SK-N-SH treated with all-trans-retinoic acid at 6 μM for 48 hours (cell line): ENCODE measurements at regions not wholly inside any gene's neighbourhood (a gene's known extent, or its start where the extent isn't known, plus 50 kb on each side); places are given as distances from the start of the nearest gene placed in this dataset.

ENCODE experiments used
- ATAC-seq: fragments of 200-7000 bp; cut with Tn5 transposase; 3 replicates; pipeline ENCODE4 v1.9.1; 2020; ENCODE audit warnings: mild to moderate bottlenecking, moderate library complexity
- ARNTL ChIP-seq: fragments of 450-650 bp; formaldehyde crosslinking; IDR thresholded peaks from 2 replicates; pipeline ENCODE4 v1.5.0; 2020; ENCODE audit warnings: low read depth, mild to moderate bottlenecking, moderate library complexity, borderline replicate concordance
- CSDC2 ChIP-seq: fragments of 250-450 bp; sonication (Bioruptor Pico); IDR thresholded peaks from 2 replicates; pipeline ENCODE4 v1.5.0; 2020; ENCODE audit warnings: mild to moderate bottlenecking, moderate library complexity
- ESRRG ChIP-seq: fragments of 250-450 bp; sonication (Bioruptor Pico); IDR thresholded peaks from 2 replicates; pipeline ENCODE4 v1.6.1; 2021; ENCODE audit warnings: mild to moderate bottlenecking
- GLIS3 ChIP-seq: fragments of 250-450 bp; sonication (Bioruptor Pico); IDR thresholded peaks from 2 replicates; pipeline ENCODE4 v1.5.0; 2020; ENCODE audit warnings: mild to moderate bottlenecking, moderate library complexity
- ISL1 ChIP-seq: fragments of 250-450 bp; sonication (Bioruptor Pico); IDR thresholded peaks from 2 replicates; pipeline ENCODE4 v2.1.2; 2022; ENCODE audit warnings: mild to moderate bottlenecking, moderate library complexity
- OSR1 ChIP-seq: fragments of 250-450 bp; sonication (Bioruptor Pico); IDR thresholded peaks from 2 replicates; pipeline ENCODE4 v1.8.0; 2022; ENCODE audit warnings: moderate library complexity, mild to moderate bottlenecking, inconsistent platforms
- RARB ChIP-seq: fragments of 250-450 bp; sonication (Bioruptor Pico); IDR thresholded peaks from 2 replicates; pipeline ENCODE4 v1.8.0; 2021; ENCODE audit warnings: mild to moderate bottlenecking, moderate library complexity
- TCF4 ChIP-seq: fragments of 250-450 bp; sonication (Bioruptor Pico); IDR thresholded peaks from 2 replicates; pipeline ENCODE4 v1.8.0; 2021; ENCODE audit warnings: mild to moderate bottlenecking, moderate library complexity, borderline replicate concordance
- TOX ChIP-seq: fragments of 250-450 bp; sonication (Bioruptor Pico); IDR thresholded peaks from 2 replicates; pipeline ENCODE4 v1.8.0; 2021; ENCODE audit warnings: mild to moderate bottlenecking, moderate library complexity, borderline replicate concordance
- TSHZ2 ChIP-seq: fragments of 250-450 bp; sonication (Bioruptor Pico); IDR thresholded peaks from 2 replicates; pipeline ENCODE4 v1.5.0; 2020; ENCODE audit warnings: mild to moderate bottlenecking, moderate library complexity
- ZC3H10 ChIP-seq: fragments of 250-450 bp; sonication (Bioruptor Pico); IDR thresholded peaks from 2 replicates; pipeline ENCODE4 v1.5.1; 2021; ENCODE audit warnings: mild to moderate bottlenecking, moderate library complexity
- ZFP3 ChIP-seq: fragments of 250-450 bp; sonication (Bioruptor Pico); IDR thresholded peaks from 2 replicates; pipeline ENCODE4 v1.5.0; 2020; ENCODE audit warnings: mild to moderate bottlenecking, moderate library complexity
- ZFP30 ChIP-seq: fragments of 450-650 bp; formaldehyde crosslinking; IDR thresholded peaks from 2 replicates; pipeline ENCODE4 v1.5.0; 2022; ENCODE audit warnings: mild to moderate bottlenecking, moderate library complexity
- ZNF565 ChIP-seq: fragments of 450-650 bp; formaldehyde crosslinking; conservative IDR thresholded peaks from 2 replicates; pipeline ENCODE4 v1.5.0; 2020; ENCODE audit warnings: low read depth, mild to moderate bottlenecking, moderate library complexity
- ZNF8 ChIP-seq: fragments of 450-650 bp; formaldehyde crosslinking; IDR thresholded peaks from 2 replicates; pipeline ENCODE4 v1.5.0; 2020; ENCODE audit warnings: mild to moderate bottlenecking, moderate library complexity
- TF ChIP-seq, protein P1 (sequence below): fragments of 250-450 bp; sonication (Bioruptor Pico); IDR thresholded peaks from 2 replicates; pipeline ENCODE4 v1.8.0; 2021; ENCODE audit warnings: low read depth, mild to moderate bottlenecking, moderate library complexity, borderline replicate concordance
- TF ChIP-seq, protein P2 (sequence below): fragments of 250-450 bp; sonication (Bioruptor Pico); IDR thresholded peaks from 2 replicates; pipeline ENCODE4 v1.5.1; 2020; ENCODE audit warnings: low read depth, mild to moderate bottlenecking, moderate library complexity
- TF ChIP-seq, protein P3 (sequence below): fragments of 250-450 bp; sonication (Bioruptor Pico); IDR thresholded peaks from 2 replicates; pipeline ENCODE4 v1.8.0; 2020; ENCODE audit warnings: mild to moderate bottlenecking, moderate library complexity, borderline replicate concordance

GRCh38 chr11:70541699-70542098, 143.4 kb downstream of the CTTN start:
- no peak for ATAC-seq
- TF ChIP-seq, protein P1, sequence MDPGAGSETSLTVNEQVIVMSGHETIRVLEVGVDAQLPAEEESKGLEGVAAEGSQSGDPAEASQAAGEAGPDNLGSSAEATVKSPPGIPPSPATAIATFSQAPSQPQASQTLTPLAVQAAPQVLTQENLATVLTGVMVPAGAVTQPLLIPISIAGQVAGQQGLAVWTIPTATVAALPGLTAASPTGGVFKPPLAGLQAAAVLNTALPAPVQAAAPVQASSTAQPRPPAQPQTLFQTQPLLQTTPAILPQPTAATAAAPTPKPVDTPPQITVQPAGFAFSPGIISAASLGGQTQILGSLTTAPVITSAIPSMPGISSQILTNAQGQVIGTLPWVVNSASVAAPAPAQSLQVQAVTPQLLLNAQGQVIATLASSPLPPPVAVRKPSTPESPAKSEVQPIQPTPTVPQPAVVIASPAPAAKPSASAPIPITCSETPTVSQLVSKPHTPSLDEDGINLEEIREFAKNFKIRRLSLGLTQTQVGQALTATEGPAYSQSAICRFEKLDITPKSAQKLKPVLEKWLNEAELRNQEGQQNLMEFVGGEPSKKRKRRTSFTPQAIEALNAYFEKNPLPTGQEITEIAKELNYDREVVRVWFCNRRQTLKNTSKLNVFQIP, result no peak
- TF ChIP-seq GLIS3 (CRISPR knock-in tag), result no peak
- peak; percentile 88 for TF ChIP-seq ZNF565 (CRISPR knock-in tag)

- TF ChIP-seq TSHZ2 (CRISPR knock-in tag), result no peak
- no peak for ATAC-seq
Measured at GRCh38 chr11:70542406-70542805, 144.1 kb downstream of the CTTN start.

DNA sequence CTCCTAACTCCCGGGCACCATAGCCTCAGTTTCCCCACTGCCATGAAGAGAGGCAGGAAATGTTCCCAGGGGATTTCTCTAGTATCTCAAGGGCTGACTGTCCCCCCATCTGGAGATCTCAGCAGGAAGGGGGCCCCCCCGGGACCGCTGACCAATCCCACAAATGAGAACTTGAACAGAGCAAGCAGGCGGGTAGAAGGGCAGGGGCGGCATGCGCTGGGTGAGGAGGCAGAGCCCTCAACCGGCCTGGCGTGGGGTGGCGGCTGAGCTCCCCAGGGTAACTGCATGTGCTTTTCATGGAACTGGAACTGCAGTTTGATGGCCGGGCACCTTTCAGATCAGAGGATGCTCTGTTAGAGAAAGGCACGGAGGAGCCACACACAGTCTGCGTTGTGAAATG, 144.5 kb downstream of the CTTN start:
- TF ChIP-seq ESRRG (CRISPR knock-in tag), result no peak
- TF ChIP-seq ZNF8 (CRISPR knock-in tag), result no peak
- TF ChIP-seq GLIS3 (CRISPR knock-in tag), result no peak
- TF ChIP-seq TCF4, result no peak
- TF ChIP-seq ARNTL (CRISPR knock-in tag), result no peak

DNA sequence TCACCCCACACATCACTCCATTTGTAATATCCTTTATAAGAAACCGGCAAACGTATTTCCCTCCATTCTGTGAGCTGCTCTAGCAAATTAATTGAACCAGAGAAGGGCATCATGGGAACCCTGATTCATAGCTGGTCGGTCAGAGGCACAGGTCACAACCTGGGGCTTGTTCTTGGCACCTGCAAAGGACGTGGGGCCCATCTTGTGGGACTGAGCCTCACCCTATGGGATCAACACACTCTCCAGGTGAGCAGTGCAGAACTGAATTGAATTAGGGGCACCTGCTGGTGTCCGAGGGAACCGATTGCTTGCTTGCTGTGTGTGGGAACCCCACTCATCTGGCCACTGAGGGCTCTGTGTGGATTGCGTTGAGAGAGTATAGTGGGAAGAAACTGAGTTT, 145.3 kb downstream of the CTTN start:
- TF ChIP-seq ZNF565 (CRISPR knock-in tag) (no peak), ZC3H10 (no peak), RARB (no peak), ISL1 (no peak), TOX (CRISPR knock-in tag) (no peak), ZFP30 (CRISPR knock-in tag) (no peak), ZNF8 (CRISPR knock-in tag) (no peak), ESRRG (CRISPR knock-in tag) (no peak), OSR1 (CRISPR knock-in tag) (no peak), TSHZ2 (CRISPR knock-in tag) (no peak), ARNTL (CRISPR knock-in tag) (no peak), CSDC2 (CRISPR knock-in tag) (no peak), ZFP3 (CRISPR knock-in tag) (no peak)
- TF ChIP-seq, protein P2, sequence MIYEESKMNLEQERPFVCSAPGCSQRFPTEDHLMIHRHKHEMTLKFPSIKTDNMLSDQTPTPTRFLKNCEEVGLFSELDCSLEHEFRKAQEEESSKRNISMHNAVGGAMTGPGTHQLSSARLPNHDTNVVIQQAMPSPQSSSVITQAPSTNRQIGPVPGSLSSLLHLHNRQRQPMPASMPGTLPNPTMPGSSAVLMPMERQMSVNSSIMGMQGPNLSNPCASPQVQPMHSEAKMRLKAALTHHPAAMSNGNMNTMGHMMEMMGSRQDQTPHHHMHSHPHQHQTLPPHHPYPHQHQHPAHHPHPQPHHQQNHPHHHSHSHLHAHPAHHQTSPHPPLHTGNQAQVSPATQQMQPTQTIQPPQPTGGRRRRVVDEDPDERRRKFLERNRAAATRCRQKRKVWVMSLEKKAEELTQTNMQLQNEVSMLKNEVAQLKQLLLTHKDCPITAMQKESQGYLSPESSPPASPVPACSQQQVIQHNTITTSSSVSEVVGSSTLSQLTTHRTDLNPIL (CRISPR knock-in tag), result no peak
- TF ChIP-seq, protein P3, sequence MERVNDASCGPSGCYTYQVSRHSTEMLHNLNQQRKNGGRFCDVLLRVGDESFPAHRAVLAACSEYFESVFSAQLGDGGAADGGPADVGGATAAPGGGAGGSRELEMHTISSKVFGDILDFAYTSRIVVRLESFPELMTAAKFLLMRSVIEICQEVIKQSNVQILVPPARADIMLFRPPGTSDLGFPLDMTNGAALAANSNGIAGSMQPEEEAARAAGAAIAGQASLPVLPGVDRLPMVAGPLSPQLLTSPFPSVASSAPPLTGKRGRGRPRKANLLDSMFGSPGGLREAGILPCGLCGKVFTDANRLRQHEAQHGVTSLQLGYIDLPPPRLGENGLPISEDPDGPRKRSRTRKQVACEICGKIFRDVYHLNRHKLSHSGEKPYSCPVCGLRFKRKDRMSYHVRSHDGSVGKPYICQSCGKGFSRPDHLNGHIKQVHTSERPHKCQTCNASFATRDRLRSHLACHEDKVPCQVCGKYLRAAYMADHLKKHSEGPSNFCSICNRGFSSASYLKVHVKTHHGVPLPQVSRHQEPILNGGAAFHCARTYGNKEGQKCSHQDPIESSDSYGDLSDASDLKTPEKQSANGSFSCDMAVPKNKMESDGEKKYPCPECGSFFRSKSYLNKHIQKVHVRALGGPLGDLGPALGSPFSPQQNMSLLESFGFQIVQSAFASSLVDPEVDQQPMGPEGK (CRISPR knock-in tag), result no peak
- TF ChIP-seq, protein P1, result no peak
- ATAC-seq, result no peak

More for the DNA sequence above, 144.5 kb downstream of the CTTN start:
- ATAC-seq, result no peak
